Activated effector memory CD4-positive, alpha-beta T cell treated with anti-CD3 and anti-CD28 coated beads, Interleukin-2, amount 50 U/mL, for 16 hours (primary cell): ENCODE measurements at regions not wholly inside any gene's neighbourhood (a gene's known extent, or its start where the extent isn't known, plus 50 kb on each side); places are given as distances from the start of the nearest gene placed in this dataset.
A peak's percentile ranks its signal among the peaks of the same experiment; 100 is the strongest.

Experiments used
- DNase-seq: peaks from one replicate; pipeline ENCODE4 v3.0.0-alpha.2; 2020

DNA sequence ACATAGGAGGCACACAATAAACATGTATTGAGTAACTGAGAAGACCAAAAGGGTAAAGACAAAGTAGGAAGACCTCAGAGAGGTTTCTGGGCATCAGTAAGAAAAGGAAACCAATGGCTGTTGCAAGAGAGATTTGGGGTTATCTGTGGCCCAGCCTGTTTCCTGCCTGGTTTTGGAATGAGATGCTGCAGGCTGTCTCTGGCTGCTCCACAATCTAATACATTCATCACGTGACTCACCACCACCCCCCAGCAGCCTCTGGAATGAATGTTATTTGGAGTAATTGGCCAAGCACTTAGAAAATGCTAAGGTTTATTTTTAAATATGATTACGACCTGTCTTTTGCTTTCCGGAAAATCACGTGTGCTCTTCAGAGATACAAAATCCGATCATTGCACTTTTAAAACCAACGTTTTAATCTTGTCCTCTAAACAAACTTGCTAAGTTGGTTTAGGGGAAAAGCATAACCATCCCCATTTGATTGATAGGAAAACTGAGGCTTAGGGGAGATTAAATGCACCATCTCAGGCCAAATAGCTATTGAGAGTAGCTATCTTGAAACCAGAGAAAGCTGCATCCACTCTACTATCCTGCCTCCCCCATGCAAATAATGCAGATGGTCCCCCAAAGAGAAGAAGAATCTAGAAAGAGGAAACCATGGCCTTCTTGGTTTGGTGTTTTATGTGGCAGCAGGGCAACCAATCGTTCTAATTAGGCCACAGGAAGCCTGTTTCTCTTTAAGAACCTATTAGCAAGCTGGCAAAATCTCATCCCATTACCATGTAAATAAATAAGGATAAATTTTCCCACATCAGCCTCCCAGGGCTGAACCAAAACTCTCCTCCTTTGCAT is 151.8 kb upstream of the ADRA1B start:
- no peak for DNase-seq

DNA sequence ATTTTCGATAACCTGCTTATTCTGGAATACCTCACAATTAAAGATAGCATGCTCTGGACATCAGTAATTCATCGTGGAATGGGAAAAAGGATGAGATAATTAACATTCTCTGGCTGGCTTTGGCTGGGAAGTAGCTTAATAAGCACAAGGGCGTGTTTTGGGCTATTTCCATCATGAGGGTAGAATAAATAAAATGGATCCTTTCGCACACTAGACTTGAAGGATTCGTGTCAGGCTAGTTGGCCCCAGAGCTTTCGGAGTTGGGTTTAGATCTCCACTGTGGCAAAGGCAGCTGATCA is 151.2 kb upstream of the ADRA1B start:
- DNase-seq: no peak

DNA sequence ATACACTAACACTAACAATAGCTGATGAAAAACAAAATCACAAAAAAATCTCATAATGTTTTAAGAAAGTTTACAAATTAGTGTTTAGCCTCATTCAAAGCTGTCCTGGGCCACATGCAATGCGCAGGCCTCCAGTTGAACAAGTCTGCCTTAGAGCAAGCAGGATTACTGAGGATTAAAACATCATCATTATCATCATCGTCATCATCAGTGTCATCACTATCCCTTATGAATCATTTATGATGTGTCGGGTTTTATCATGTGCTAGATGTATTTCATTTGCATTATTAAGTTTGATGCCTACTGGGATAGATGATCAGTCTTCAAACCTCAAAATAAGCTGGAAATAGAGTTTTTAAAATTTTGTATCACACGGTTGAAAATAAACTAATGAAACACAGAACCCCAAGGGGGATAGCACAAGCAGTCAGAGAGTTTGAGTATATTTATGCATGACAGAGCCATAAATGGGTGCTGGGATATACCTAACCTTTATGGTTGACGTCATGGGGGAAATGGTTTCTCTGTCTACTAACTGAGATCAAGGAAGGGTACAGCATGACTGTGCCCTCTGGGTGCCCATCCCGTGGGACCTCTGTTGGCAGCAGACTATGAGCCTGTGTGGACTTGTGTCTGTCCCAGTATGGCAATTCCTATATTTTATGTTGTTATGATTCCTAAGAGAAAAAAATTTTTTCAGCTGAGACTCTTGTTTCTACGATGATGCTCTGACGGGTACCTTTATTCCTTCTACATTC is 150.3 kb upstream of the ADRA1B start:
- DNase-seq: no peak

DNA sequence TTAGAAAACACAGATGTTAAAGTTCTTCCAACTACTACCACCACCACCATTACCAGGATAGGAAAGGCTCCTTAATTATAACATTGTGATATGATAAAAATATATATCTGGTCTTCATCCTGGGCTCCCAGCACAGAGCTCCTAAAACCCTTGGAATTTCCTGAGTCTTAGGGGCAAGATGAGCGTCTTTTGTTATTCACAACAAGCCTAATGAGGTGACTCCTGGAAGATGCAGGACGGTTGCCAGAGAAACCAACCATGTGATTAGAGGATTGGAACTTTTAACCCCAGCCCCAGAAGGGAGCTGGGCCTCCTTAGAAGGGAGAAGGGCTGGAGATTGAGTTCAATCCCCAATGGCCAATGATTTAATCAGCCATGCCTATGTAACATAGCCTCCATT is 148.0 kb upstream of the ADRA1B start:
- no peak for DNase-seq

DNA sequence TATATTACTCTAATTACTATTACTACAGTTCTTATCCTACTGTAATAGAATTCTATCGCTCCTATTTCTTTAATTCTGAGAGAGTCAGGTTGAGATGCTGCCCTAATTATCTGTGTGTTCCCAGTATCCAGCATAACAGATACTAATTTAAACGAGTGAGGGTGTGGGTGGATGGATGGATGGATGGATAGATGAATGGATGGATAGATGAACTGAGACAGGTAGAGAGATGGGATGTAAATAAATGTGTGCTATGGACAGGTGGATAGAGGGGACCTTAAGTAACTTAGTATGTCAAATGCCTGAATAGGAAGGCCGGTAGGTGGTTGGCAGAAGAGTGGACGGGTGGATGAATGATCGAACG is 143.6 kb upstream of the ADRA1B start:
- no peak for DNase-seq

DNA sequence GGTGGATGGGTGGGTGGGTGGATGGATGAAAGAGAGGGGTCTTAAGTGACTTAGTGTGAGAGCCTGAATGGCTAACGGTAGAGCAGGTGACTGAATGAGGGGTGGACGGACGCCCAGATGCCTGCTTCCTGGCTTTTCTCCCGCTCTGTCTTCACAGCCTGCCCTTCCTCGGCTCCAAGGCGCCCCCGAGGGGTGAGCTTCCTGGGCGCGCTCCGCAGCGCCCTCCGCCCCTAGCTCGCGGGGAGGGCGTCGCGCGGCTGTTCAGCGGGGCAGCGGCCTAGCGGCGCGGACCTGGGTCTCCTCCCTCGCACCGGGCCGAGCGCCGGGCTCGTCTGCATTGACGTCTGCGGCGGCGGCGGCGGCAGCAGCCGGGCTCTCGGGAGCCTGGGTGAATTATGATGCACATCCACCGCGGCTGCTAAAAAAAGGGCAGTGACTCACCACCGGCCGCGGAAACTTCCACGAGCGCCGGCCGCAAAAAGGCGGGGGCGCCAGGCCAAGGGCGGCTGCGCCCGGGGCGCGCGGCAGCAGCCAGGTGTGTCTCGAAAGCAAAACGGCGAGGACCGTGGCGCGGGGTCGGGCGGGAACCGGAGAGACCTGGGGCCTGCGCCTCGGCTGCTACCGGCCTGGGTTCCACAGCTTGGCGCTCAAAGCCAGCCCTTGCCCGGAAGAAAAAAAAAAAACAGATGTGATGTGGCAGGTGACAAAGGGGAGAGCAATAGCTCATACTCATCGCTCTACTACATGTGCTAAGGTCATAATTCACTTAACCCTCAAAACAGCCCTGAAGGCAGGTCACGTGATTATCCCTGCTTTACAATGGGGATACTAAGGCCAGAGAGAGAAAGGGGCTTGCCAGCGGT is 143.0 kb upstream of the ADRA1B start:
- peak; percentile 91 for DNase-seq

DNA sequence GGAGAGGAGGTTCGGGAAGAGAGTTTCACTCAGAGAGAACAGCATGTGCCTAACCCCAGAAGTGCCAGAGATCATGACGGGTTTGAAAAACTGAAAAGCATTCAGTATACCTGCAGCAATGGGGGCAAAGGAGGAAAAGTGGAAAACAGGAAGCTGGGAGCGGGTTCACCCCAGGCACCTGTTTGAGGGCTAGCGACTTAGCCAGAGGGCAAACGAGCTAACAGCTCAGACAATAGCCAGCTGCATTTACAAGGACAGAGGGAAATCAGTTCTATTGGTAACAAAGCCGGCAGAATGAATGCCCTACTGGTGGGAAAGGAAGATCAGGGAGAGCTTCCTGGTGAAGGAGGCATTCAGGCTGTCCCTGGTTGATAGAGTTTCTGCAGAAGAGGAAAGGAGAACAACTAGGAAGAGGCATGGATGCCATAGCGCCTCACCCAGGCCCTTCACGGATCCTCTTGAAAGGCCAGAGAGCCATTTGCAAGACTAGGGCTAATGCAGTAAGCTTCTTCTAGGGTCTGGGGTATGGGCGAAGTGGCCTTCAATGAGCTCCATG is 141.7 kb upstream of the ADRA1B start:
- no peak for DNase-seq

DNA sequence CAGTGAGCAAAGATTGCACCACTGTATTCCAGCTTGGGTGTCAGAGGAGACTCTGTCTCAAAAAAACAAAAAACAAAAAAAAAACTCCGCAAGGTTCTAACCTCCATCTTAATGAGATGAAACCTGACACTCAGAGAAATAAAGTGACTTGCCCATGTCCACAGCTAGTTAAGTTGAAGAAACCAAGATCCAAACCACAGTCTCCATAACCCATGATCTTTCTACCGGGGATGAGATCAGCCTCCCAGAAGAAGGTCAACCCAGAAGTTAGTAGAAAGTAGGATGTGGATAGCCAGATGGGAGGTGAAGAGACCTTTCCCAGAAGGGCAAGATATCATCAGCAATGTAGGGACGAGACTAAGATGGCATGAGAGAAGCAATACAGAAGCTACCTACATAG is 140.4 kb upstream of the ADRA1B start:
- no peak for DNase-seq

DNA sequence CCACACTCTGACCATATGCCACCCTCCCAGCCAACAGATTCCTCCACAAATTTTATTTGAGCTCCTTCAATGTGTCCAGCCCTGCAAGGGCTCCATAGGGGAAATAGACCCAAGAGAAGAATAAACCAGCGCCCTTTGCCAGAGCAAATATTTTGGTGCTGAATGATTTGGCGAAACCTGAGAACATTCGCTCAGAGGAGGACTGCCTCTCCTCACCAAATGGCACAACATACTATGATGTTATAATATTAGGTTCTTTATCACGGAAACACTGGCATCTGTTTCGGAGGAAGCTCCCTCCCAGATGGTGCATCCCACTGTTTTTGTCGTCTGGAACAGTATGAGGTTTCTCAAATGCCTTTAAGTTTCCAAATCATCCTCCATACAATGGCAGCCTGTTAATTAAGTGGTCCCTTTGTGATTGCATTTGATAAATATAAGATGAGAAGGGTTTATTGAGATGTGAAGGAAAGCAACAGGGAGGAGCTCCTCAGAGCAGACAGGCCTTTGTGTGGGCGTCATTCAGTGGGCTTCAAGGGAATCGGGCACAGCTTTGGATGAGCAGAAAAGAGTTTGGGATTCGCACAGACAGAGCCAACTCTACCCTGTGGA is 139.1 kb upstream of the ADRA1B start:
- no peak for DNase-seq

DNA sequence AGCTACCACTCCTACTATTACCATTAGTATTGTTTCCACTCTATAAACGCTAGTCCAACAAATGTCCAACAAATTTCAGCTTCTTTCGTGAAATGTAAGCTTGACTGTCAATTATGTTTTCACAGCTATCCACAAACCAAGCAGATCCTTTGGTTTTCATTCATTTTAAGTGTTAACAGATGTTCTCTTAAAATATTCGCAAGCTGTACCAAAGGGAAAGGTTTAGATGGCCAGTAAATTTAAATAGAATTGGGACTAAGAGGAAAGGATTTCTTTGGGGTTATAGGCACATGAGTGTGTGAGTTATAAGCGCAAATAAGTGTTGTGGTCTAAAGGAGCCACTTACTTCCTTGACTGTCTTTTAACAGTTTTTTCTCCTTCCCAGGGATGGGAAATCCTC is 136.8 kb upstream of the ADRA1B start:
- DNase-seq: no peak

DNA sequence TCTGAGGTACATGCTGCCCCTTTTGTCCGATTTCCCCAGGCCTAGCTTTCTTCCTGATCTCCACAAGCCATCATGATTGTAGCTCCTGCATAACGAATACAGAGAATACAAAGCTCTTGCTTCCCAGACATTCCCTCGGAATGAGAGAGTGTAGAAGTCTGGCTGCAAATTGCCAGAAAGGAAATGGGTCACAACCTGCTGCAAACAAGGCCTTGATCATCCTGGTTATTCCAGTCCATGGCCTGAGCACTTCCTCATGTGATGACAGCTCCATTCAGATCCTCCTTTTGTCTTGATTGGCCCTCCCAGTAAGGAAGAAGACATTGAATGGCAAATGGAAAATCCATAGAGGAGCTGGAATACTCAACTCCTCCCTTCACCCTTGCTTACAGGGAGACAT is 136.0 kb upstream of the ADRA1B start:
- no peak for DNase-seq

DNA sequence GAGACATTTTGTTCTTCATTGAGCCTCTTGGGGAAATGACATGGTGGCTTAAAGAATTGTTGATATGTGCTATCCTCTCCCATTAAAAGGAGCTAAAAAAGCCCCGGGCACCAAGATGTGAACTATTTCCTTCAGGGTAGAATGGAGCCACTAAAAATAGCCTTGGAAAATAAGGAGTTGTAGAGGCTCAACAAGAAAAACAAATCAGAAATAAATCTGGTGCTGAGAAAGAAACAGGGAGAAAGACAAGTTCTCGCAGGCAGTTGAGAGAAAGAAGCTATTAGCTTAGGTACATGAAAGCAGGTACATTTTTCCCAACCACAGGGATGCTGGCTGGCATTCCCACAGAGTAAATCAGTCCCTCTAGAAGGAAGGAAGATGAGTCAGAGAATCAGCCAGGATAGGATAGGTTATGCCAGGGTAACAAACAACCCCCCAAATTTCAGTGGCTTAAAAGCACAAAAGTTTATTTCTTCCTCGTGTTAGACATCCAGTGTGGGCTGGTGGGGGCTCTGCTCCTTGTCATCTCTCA is 134.6 kb upstream of the ADRA1B start:
- DNase-seq: no peak

DNA sequence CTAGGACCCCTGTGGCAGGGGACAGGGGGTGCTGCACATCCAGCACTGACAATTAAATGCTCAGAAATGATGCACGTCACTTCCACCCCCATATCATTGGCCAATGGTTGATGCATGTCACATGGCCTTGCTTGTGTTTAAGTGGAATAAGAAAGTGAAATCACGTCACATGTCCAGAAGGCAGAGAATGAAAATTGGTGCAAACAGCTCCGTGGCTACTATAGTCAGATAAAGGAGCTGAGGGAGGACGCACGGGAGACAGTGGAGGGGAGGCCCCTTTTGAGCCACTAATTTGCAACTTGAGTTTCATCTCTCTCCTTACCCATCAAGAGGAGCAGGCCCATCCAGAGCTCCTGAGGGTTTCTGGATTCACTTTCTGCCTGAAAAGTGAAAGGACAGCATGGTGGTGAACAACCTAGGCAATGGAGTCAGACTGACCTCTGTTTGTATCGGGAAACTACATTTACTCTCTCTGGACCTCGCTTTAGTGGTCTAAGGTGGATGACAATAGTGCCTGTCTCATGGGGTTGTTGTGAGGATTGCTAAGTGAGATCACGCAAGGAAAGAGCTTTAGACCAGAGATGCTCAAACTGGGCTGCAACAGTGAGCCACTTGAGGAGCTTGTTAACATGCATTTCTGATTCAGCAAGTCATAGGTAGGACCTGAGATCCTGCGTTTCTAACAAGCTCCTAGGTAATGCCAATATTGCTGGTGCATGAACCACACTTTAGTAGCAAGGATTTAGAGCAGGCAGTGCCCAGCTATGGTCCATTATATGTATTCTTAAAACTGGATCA is 133.9 kb upstream of the ADRA1B start:
- no peak for DNase-seq

DNA sequence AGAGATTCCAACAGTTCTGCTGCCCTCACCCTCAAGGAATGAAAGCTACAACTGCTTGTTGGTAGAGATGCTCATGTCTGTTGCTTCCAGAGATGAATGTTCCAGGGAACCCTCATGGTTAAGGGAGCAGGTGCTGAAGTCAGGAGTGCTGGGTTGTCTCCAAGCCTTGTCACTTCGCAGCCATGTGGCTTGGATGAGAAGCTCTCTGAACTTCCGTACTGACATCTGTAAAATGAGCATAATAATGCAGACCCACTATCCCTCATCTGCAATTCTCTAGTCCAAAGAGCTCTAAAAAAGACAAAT is 133.3 kb upstream of the ADRA1B start:
- no peak for DNase-seq

DNA sequence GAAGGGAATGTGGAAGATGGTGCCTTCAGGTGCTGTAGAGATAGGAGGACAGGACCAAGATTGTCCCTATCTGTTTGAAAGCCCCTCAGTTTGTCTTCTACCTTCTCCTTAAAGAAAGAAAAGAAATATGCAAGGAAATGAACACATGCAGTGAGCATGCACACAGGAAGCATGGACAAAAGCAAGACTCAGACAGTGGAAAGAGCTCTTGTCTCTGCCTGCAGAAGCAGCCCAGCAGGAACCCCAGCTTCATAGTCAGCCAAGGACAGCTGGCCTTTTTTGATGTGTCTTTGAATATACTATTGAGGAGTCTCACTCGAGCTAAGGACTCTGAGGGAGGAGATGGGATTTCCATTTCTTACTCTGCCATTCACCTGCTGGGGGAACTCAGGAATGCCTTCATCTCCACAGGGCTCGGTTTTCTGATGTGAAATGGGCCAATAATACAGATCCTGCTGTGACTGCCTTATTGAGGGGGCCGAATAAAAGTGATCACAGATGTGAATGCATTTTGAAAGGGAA is 132.5 kb upstream of the ADRA1B start:
- no peak for DNase-seq

DNA sequence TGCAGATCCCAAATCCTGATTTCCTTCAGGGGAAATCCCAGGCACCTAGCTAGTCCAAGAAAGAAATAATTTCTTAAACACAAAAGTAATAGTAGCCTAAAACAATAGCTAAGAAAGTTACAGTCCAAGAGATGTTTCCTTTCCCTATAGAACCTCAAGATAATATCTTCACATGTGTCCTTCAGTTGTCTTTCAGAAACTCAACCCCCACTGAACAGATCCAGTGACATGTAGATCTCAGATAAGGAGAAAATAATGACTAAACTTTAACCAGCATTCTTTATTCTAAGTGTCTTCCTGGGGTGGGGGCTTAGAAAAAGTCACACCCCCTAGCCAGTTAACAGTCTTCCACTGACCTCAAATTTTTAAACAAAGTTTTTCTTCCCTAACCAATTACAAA is 131.3 kb upstream of the ADRA1B start:
- DNase-seq: no peak

DNA sequence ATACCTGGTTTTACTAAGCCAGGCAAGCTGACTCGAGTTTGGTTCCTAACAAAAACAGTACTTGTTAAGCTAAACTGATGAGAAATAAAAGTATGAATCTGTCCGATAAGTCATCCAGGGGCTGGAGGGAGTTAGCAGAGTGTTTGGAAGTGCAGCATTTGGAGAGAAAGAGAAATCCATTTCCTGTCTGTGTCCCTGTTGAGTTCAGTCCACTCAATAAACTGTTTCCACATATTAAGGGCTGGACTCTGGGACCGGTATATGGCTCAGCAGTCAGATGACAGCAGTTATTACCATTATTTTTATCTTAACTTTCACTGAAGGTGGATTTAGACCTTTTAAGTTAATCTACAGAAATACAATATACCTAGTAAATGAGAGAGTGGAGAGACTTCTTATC is 130.6 kb upstream of the ADRA1B start:
- no peak for DNase-seq

DNA sequence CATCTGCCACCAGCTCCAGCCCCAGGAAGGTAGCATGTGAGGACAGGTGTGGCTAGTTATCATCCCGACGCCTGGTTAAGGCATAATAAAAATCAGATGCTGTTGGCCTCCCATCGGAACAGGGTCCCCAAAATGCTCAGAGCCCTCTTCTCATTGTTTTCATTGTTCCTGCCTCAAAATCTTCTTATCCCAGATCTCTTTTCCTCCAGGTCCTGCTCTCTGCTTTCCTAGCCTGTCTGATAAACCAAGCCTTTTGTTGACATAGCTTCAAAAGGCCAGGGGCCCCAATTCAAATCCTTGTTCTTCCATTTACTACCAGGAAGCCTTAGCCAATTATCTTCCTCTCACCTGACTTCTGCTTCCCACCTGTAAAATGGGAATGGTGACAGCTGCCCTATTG is 130.1 kb upstream of the ADRA1B start:
- DNase-seq: no peak

DNA sequence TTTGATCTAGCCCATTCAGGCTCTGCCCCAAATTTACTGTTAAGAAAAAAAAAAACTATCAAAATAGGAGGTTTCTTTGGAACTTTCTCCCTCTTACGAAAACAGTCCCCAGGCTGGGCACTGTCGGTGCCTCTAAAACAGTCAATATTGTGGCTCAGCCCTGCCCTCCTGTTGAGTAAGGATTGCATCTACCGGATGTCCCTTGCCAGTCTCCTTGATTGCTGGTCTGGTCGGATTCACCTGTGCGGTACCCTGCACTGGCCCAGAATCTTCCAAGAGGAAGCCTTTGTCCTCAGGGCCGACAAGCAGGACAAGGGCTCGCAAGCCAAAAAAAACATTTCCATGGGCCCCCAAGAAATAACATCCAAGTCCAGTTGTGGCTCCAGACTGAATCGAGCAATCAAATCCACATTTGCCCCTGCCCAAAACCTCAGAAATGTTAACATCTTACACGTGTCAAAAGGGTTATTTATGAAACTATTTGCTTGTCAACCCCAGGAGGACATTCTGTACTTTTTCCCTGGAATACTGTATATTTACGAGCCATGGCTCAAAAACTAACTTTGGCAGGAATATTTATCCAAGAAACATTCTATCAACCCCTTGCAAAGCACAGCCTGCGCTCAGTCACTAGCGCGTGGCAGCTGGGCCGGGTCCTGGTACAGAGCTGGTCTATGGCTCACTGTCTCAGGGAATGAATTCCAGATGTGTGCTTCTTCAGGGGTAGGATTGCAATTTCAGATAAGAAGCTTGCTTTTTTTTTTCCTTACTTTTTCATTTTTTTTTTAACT is 129.2 kb upstream of the ADRA1B start:
- no peak for DNase-seq

DNA sequence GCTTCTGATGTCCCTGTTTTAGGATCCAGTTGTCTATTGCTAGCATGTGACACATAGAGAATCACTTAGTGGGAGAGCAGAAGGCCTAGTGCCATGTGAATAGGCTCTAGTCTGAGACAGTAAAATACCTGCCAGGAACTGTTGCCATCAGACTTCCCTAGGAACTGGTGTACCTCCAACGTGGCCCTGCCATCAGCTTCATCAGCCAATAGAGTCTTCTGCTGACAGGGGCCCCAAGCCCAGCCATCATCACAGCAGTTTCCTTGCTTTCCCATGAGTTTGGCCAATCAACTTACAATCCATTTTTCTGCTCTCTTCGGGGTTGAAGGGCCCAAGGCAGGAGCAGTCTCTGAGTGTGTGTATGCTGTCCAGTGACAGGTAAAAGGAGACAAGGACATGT is 128.4 kb upstream of the ADRA1B start:
- no peak for DNase-seq

DNA sequence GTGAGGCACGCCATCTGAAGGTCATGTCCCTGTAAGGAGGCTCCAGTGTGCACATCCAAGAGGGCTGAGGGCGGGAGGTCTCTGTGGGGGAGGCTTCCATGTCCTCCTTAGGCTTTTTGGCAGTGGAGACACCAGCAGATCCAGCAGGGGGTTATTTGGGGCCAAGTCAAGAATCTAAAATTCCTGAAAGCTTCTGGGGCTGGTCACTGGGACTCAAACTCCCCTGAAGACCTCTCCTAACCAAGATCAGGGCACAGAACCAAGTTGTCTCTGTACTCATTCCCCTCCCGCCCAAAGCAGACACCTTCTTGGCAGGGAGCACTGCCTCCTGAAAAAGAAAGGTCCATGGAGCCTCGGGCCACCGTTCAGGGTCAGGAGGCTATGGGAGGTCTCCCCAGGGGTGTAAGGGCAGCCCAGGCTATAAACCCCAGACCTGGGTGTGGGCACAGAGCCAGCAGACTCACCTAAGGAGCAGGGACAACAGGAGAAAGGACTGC is 127.4 kb upstream of the ADRA1B start:
- DNase-seq: no peak
